AG04449 (cell line): ENCODE measurements at regions not wholly inside any gene's neighbourhood (a gene's known extent, or its start where the extent isn't known, plus 50 kb on each side); places are given as distances from the start of the nearest gene placed in this dataset.

Experiments used
- CTCF ChIA-PET: fragments of 350-600 bp; formaldehyde crosslinking; extraction: SDS; loops from one replicate; lab custom pipeline; 2021; ENCODE audit warnings: antibody characterized with exemption; lab: Yijun Ruan, JAX
- POLR2A ChIA-PET: fragments of 400-600, 350-600 bp; formaldehyde crosslinking; extraction: SDS; loops from one replicate; lab custom pipeline; 2020; ENCODE audit warnings: antibody characterized with exemption, inconsistent platforms; lab: Yijun Ruan, JAX
- DNase-seq: peaks from one replicate; pipeline ENCODE4 v3.0.0-alpha.2; 2010; ENCODE audit warnings: low read depth, low spot score
- H3K4me3 ChIP-seq: 2 replicates; pipeline ENCODE4 v1.5.1; 2011; ENCODE audit warnings: low read depth, mild to moderate bottlenecking, control low read depth, low read length
- CTCF ChIP-seq: IDR thresholded peaks from one replicate; pipeline ENCODE4 v1.5.1; 2011; ENCODE audit warnings: mild to moderate bottlenecking, moderate library complexity, low read length, control low read depth, inconsistent platforms; ENCODE audit not compliant: insufficient read depth; ENCODE audit errors: missing control alignments

GRCh38 chr6:144730088-144730645, 445.0 kb downstream of the UTRN start:
- no peak for DNase-seq
- H3K4me3 ChIP-seq = no peak overlapping the region
- ChIA-PET CTCF (no interaction called here), POLR2A (no interaction called here)
- TF ChIP-seq CTCF = no peak

GRCh38 chr6:144731229-144731628, 446.1 kb downstream of the UTRN start:
- DNase-seq = no peak
- no peak overlapping the region for H3K4me3 ChIP-seq
- ChIA-PET POLR2A (no interaction called here), CTCF (no interaction called here)
- TF ChIP-seq CTCF = no peak

DNA sequence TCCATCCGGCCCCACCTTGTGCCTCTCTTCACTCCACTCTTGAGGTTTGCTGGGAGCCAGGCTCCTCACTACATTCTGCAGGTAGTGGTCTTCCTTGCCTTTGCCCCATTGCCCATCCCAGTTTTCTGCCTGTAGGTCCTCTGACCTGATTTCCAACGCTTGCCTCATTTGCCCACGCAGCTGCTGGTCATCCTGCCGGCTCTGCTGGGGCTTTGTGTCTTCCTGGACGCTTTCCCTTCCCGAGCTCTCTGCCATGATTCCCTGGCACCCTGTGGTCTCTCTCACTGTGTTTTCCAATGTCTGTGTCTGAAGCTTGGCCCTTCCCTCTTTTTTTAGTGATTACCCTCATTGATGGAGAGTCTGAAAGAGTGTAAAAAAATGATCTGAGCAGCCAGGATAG, 451.6 kb downstream of the UTRN start:
- POLR2A ChIA-PET = no interaction called here
- H3K4me3 ChIP-seq = no peak overlapping the region
- DNase-seq = no peak
- no peak for TF ChIP-seq CTCF
- CTCF ChIA-PET = no interaction called here

- CTCF ChIA-PET = interaction anchor here (0.9 kb wide), 1 partner anchor 15 kb away, joined by 3 read pairs; no protein-coding TSS in a partner anchor
- no peak for TF ChIP-seq CTCF
- no peak overlapping the region for H3K4me3 ChIP-seq
- no peak for DNase-seq
- POLR2A ChIA-PET = no interaction called here
Observed at GRCh38 chr6:144737998-144738397, 452.9 kb downstream of the UTRN start.

DNA sequence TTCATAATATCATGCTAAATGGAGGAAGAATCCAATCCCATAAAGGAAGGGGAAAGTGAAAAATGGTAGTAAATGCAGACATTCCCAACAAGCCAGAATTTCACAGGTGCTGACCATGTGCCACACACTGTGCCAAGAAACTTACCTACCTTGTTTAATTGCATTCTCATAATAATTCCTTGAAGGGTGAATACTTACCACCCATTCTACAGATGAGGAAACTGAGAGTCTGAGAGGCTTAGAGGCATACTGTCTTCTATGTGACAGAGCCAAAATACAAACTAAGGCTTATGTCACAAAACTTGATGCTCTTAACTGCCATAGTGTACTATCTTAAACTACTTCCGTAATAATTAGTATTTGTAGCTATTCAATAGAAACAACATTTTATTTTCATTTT, 454.7 kb downstream of the UTRN start:
- POLR2A ChIA-PET = no interaction called here
- no peak for DNase-seq
- H3K4me3 ChIP-seq = no peak overlapping the region
- CTCF ChIA-PET = no interaction called here
- TF ChIP-seq CTCF = no peak

DNA sequence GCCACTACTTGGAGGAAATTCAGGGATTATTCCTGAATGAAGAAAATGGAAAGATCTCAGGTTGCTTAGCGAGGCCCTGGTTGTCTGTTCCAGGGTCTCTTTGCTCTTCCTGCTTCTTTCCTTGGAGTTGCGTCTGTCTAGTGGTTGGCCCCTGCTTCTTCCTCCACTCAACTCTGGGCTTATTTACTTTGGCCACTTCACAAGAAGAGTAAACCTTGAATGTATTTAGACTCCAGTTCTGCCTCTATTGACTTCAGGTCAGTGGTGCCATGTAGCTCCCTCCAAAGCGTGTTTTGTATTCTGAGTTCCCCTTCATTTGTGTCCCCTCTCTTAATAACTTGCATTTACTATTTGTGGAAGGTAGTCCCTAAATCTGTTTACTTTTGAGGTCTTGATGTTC, 456.5 kb downstream of the UTRN start:
- POLR2A ChIA-PET = no interaction called here
- no peak for DNase-seq
- CTCF ChIA-PET = no interaction called here
- no peak for TF ChIP-seq CTCF
- no peak overlapping the region for H3K4me3 ChIP-seq
